ENCODE measurements at regions not wholly inside any gene's neighbourhood (a gene's known extent, or its start where the extent isn't known, plus 50 kb on each side); places are given as distances from the start of the nearest gene placed in this dataset.

DNA sequence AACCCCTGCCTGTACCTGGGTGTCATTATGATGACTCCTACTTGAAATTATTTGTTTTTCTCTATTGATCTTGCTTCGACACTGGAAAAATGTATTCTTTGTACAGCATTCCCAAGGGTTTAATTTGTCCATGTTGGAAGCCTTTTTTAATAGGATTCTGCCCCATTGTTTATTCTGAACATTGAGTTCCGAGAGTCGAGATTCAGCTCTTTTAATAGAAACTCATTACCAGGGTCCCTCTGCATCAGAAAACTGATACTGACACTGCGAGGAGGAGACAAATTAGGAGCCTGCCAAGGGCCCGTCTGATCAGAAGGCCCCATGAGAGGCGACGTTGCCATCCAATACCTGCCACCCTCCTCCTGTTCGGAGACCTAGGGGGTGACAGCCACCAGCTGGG lies 260.5 kb upstream of the ZMIZ1 start:
- no peak for DNase-seq (ENCODE audit: low read depth)
- H3K4me3 ChIP-seq (ENCODE audit: low read depth, low read length): no peak overlapping the region
- TF ChIP-seq, protein P1, sequence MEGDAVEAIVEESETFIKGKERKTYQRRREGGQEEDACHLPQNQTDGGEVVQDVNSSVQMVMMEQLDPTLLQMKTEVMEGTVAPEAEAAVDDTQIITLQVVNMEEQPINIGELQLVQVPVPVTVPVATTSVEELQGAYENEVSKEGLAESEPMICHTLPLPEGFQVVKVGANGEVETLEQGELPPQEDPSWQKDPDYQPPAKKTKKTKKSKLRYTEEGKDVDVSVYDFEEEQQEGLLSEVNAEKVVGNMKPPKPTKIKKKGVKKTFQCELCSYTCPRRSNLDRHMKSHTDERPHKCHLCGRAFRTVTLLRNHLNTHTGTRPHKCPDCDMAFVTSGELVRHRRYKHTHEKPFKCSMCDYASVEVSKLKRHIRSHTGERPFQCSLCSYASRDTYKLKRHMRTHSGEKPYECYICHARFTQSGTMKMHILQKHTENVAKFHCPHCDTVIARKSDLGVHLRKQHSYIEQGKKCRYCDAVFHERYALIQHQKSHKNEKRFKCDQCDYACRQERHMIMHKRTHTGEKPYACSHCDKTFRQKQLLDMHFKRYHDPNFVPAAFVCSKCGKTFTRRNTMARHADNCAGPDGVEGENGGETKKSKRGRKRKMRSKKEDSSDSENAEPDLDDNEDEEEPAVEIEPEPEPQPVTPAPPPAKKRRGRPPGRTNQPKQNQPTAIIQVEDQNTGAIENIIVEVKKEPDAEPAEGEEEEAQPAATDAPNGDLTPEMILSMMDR (conservative IDR thresholded peaks at IDR 0.05; ENCODE audit: low read depth, low read length): no peak

DNA sequence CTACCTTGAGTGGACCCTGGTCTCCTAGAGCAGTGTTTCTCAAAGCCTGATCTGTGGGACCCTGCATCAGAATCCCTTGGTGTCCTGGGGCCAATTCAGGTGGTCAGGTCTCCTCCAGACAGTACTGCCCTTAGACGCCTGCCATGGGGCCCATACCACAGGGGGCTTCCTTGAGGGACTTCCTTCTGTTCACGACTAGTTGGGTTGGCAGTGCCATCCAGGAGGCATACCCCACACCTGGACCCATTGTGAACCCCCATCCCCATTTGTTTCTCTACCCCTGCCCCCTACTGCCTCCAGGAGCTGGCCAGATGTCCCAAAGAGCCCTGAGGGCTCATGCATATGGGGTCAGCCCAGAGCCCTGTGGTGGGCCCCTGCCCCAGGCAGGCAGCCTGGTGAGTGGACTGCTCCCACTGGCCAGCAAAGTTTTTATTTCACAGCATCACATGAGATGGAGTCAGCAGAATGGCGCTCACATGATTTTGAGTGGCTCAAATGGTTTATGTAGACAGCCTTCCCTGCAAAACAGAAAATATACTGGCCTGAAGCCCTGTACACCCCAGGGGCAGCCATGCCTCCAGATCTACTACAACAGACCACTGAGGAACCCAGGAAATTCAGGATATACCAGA lies 259.9 kb upstream of the ZMIZ1 start:
- TF ChIP-seq, protein P1 (conservative IDR thresholded peaks at IDR 0.05; ENCODE audit: low read depth, low read length): no peak
- no peak for DNase-seq (ENCODE audit: low read depth)
- no peak overlapping the region for H3K4me3 ChIP-seq (ENCODE audit: low read depth, low read length)

DNA sequence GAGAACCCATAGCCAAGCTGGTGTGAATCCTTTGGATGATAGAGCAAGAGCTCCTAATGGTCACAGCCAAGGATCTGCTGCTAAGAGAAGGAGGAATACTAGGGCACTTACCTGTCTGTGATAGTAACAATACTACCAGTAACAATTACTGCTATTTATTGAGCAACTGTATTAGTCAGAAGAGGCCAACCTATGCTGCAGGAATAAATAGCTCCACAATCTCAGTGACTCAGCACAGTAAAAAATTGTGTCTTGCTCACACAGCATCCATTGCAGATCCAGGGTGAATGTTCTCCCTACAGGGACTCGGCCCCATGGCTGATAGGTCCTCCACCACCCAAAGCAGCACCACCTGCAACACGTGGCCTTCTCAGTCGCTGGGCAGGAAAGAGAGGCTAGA lies 257.6 kb upstream of the ZMIZ1 start:
- DNase-seq (ENCODE audit: low read depth): no peak
- H3K4me3 ChIP-seq (ENCODE audit: low read depth, low read length): no peak overlapping the region
- TF ChIP-seq, protein P1 (conservative IDR thresholded peaks at IDR 0.05; ENCODE audit: low read depth, low read length): no peak

DNA sequence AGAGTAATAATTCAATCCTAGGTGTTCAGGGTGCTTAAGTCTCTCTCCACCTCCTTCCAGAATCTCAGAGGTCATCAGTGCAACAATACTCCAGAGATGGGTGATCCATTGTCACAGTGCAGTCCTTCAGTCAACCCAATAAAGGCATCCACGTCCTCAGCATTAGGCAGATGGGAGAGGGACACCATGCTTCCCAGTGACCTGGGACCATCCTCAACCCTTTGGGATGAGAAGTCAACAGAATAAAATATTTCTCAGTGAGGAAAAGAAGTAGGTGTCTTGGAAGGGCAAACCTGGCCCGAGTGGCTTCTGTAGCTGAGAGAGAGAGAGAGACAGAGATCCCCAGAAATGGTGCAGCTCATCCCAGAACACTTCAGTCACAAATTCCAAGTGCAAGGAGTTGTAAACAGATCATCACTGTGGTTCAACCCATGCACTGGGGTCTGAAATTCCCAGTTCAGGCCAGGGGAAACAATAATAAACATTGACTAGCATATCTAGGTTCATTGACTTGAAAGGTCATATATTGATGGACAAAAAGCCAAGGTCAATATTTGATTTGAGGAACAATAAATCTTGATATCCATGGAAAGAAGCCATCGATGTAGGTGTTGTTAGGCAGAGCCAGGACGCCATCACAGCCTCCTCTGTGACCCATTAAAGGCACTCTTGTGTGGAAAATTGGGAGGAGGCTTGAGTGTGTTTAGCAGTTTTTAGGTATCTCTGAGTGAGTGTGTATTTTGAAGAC lies 256.0 kb upstream of the ZMIZ1 start:
- TF ChIP-seq, protein P1 (conservative IDR thresholded peaks at IDR 0.05; ENCODE audit: low read depth, low read length): no peak
- no peak for DNase-seq (ENCODE audit: low read depth)
- no peak overlapping the region for H3K4me3 ChIP-seq (ENCODE audit: low read depth, low read length)

DNA sequence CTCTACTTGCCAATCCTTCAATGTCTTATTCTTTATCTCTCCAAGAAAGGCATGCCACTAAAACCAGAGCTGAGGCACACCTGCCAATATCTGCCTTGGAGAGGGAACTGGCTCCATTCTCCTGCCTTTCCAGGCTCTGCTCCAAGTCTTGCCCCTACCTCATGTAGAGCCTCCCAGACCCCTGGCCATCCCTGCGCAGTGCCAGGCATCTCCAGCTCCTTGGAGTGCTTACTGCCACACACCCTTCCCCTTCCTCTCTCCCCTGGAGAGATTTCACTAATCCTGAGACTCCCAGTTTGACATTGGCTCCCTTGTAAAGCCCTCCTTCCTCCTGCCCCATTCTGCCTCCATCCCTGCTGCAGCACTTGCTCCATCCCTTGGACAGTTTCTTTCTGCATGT lies 255.2 kb upstream of the ZMIZ1 start:
- no peak overlapping the region for H3K4me3 ChIP-seq (ENCODE audit: low read depth, low read length)
- TF ChIP-seq, protein P1 (conservative IDR thresholded peaks at IDR 0.05; ENCODE audit: low read depth, low read length): no peak
- DNase-seq (ENCODE audit: low read depth): no peak

DNA sequence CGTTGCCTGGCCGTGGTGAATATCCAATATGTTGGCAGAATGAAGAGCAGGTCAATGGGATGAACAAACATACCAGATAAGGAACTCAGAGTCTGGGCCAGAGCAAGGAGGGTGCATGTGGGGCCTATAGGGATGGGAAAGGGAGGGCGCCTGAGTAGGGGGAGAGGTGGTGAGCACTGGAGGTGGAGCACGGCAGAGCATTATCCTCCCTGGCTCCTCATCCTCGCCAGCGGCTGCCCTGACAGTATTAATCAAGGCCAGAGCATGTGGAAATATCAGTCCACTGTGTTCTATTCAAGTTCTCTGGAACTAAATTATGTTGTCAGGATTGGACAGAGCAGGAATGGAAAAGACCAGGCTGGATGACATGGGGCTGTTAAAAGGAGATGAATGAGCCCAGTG lies 254.8 kb upstream of the ZMIZ1 start:
- DNase-seq (ENCODE audit: low read depth): no peak
- no peak overlapping the region for H3K4me3 ChIP-seq (ENCODE audit: low read depth, low read length)
- TF ChIP-seq, protein P1 (conservative IDR thresholded peaks at IDR 0.05; ENCODE audit: low read depth, low read length): no peak

DNA sequence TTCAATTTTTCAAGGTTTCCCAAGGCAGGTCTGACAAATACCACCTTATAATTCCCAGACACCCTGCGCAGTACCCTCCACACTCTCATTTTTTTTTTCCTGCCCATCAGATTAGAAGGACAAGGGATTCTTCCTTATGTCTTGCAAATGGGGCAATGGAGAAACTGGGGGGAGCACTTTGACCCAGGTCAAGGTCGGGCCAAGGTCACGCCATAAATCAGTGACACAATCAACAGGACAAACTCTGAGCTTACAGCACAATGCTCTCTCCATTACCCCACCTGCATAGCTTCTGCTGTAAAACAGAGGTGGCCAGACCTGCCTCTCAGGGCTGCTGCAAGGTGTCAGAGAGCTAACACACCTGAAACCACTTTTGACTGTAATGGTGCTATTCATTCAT lies 254.4 kb upstream of the ZMIZ1 start:
- TF ChIP-seq, protein P1 (conservative IDR thresholded peaks at IDR 0.05; ENCODE audit: low read depth, low read length): no peak
- DNase-seq (ENCODE audit: low read depth): no peak
- H3K4me3 ChIP-seq (ENCODE audit: low read depth, low read length): no peak overlapping the region

Measured in epithelial cell of proximal tubule (primary cell).